Fibroblast of upper back skin (primary cell): ENCODE measurements at regions not wholly inside any gene's neighbourhood (a gene's known extent, or its start where the extent isn't known, plus 50 kb on each side); places are given as distances from the start of the nearest gene placed in this dataset.

Experiments used
- DNase-seq: peaks from one replicate; pipeline ENCODE4 v3.0.0-alpha.2; 2013

DNA sequence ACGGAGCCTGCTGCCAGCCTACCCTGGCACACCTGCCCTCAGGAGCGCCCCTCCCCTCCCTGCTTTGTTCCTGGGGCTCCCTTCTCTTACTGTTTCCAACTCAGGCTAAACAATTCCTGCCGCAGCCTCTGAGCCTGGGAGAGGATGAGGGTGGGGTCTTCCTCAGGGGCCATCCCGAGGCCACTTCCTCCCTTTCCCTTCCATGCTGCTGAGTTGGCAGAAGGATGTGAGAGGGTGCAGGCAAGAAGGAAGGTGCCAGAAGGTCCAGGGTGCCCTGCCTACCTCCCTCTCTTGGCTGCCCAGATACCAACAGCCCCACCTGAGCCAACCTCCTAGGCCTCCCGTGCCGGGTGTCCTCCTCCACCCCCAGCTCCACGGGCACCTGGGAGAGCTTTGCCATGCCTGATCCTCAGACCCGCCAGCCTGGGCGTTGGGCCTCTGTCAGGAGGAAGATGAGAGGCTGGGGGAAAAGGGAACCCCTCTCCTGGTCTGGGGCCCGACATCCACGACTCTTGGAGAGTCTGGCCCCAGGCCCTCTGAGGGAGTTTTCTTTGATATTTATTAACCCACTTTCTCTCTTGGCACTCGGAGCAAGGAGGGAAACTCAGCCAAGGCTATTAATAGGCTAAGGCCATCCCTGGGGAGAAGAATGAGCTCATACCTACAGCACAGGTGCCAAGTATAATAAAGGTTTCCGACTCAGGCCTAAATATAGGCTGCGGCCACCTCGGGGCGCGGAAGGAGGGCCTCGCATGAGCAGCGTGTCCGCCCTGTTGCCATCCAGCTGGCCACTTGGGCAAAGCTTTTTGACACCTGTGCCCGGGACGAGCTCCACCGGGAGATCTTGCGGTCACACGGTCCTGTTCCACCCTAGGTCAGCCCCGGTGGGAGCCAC, 232.0 kb downstream of the ENGASE start:
- DNase-seq, result no peak

DNA sequence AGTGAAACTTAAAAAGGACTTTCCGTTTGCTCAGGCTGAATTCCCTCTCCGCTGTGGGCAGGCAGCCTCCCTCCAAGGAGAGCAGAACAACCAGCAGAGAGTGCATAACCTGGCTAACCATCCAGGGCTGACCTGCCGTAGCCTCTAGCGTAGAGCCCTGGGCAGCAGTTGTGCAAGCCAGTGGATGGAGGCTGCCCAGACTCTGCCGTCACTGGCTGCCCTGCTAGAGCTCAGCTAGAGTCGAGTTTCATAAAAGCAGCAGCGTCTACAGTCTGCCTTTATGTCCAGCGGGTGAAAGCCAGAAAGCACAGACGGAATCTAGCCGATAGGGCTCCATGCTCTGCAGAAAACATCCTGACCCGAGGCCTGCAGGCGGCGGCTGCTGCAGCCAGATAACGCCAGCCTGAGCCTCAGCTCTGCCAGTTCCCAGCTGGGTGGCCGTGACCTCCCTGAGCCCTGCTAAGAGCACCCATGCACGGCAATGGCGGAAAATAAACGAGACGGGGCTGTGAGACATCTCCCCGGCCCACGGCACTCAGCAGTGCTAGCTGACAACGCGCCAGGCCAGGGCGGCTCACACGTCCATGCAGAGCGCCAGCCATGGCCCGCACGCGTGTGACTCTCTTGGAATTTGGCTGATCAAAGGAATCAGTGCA, 231.3 kb downstream of the ENGASE start:
- DNase-seq, result no peak

DNA sequence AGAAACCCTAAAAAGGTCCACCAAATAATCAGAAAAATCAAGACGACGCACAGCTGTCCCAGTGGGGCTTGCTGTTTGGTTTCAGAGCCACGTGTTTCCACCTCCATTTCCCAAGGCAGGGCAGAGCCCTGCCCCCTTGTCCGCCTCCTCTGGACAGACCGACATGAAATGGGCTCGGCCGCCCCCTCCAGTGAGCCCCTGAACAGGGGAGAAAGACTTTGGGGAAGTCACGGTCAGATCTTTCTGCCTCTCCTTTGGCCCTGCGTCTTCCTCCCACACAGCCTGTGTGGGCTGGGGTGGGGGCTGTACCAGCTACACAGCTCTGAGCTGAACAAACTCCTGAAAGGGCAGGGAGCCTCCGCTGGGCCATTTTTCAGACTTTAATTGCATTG, 230.7 kb downstream of the ENGASE start:
- DNase-seq, result no peak

DNA sequence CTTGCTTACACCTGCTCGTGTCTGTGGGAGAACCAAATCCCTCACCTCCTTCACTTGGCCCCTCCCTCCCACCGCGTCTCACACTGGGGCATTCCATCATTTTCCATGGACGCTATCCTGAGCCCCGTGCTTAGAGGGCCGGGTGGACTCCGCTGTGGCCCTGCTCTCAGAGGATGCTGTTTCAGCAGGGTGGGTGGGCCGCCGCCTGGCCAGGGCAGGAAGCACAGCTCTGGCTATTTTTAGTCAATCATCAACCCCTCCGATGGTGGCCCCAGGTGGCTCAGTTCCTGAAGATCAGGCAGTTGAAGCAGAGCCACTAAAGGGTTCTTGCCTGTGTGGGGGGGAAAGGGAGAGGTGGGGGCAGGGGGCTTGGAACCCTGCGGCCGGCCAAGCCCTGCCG, 230.3 kb downstream of the ENGASE start:
- DNase-seq, result no peak

DNA sequence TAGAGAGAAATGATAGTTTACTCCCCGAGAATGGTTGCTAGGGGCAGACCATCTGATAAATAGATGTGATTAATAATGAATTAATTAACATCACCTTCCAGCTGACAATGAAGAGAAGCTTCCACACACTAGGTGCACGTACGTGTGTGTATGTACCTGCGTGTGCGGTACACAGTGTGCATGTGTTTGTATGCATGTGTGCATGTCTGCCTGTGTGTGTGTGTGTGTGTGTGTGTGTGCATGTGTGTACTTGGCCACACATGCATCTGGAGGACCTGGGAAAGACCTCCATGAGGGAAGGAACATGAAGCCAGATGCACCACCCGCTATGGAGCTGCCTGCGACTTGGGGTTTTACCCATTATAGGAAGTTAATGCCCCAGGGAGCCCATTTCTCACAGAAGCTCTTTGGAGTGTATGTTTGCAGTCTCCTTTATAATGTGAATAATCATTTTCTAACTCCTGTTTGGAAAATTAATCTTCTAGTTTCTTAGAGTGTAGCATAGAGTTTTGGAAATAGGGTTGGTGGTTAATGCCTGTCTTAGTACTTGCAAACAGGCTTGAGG, 229.1 kb downstream of the ENGASE start:
- DNase-seq, result no peak

DNA sequence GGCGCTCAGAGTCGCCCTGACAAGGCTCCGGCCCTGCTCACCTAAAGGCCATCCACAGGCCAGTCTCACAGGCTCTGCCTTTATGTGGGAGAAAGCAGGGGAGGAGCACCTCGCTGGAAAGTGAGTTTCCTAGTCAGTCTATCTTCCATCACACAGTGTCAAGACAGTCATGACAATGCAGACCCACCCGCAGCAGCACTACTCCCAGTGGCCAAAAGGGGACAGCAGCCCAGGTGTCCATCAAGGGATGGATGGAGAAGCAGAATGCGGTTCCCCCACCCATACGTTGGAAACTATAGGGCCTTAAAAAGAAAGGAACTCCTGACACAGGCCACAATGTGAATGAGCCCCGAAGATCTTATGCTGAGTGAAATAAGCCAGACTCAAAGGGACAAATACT, 226.8 kb downstream of the ENGASE start:
- DNase-seq, result no peak

DNA sequence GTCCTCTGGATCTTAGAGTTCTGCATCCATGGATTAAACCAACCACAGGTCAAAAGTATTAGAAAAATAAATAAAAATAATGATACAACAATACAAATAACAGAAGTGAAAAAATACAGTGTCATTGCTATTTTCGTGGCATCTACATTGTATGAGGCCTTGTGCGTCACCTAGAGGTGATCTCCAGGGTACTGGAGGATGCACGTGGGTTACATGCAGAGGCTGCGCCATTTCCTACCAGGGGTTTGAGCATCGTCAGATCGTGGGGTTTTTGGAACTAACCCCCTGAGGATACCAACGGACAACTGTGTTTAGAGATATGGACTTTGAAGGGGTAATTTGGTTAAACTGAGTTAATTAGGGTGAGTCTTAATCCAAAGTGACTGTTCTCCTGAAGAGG, 224.7 kb downstream of the ENGASE start:
- no peak for DNase-seq

DNA sequence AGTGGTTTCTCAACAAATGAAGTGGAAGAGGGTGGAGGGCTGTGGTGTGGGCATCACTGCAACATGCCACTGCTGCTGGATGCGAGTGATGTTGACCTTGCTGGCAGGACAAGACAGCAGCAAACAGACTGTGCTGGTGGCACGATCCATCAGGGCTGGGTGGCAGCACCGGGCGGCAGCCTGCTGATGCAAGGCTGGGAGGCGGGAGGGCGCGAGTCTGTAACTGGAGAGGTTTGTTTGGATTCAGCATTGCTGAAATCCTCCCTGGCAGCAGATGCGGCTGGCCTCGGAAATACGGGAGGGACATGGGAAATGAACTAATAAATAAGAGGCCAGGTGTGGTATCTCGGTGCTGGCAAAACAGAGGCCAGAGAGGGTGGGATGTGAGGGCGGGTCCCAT, 224.2 kb downstream of the ENGASE start:
- no peak for DNase-seq

DNA sequence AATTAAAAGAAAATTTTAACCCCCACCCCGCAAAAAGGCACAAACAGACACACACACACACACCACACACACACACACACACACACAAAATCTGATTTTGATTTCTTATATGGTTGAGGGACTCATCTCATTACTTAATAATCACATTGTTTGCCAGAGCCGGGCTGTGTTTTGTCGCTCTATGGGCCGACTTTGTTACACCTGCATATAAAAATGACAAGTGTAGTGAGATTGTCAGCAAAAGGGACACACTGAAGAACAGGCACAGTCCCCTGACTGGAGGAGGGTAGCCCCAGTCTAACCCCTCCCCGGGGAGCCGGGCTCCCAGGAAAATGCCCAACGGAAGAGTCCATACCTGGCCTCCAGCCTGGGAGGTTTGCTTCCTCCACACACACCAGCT, 221.6 kb downstream of the ENGASE start:
- no peak for DNase-seq

DNA sequence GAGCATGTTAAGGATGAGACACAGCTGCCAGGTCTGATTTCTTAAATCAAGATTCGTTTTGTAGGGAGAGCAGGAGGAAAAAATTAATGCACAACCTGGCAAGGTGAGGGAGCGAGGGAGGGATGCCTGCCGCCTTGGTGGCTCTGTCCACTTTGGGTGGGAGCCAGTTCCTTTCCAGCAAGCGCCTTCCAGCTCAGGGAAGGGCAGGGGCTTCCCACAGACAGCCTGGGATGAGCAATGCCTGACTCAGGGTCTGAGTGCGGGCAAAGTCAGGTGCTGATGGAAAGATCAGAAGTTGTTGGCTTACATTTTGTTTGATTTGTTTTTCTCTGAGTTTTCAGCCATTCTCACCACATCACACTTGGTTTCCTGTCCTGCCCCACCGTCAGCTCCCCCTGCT, 220.7 kb downstream of the ENGASE start:
- DNase-seq, result no peak

DNA sequence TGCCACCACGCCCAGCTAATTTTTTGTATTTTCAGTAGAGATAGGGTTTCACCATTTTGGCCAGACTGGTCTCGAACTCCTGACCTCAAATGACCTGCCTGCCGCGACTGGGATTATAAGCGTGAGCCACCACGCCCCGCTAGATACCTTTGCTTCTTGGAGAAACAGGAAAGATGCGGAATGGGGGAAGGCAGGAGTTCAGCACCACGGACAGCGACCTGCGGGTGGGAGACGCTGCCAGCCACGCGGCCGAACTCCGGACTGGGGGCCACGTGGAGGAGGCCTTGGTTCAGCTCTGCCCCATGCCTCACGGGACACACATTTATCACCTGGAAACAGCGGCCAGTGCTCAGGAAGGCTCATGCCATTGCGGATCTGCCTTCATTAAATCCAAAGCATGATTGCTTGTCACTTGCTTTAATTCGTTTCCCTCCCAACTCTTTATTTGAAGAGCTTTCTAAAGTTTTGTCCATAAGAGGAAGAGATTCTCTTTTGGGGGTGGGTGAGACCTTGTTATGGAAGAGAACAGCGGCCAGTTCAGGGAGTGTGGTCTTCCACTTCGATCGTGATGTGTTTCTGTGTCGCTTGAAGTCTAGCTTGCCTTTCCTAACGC, 219.9 kb downstream of the ENGASE start:
- peak; percentile 46 for DNase-seq

DNA sequence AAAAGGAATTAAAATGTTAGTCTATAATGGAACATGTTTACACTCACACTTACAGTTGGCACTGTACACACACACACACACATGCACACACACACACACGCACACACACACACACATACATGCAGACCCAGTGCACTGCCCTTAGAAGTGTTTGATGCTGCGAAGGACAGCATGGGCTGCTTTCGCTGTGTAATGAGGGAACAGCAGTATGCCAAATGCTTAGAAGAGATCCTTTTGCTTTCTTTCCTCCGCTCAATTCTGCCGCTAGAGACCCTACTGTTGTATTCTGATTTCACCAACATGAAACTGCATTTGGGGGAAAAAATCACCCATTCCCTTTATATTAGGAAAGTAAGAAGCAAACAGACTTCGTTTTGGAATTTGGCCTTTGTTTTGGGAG, 217.9 kb downstream of the ENGASE start:
- DNase-seq, result no peak

DNA sequence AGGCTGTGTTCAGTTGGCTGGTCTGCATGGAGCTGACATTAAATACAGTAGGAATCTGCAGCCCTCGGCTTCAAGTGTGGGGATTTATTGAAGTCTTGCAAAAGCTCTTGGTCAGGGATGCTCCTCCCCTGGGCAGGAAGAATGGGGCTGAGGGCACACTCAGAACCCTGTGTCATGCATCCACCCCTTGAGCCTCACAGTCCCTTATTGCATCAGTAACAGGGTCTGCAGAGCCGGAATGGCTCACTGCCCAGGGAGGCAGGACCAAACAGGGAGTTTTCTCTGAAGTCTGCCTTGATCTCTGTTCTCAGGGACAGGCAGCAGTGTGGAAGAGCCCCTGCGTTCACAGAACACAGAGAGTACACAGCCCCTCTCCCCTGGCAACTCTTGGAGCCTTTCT, 216.8 kb downstream of the ENGASE start:
- no peak for DNase-seq

DNA sequence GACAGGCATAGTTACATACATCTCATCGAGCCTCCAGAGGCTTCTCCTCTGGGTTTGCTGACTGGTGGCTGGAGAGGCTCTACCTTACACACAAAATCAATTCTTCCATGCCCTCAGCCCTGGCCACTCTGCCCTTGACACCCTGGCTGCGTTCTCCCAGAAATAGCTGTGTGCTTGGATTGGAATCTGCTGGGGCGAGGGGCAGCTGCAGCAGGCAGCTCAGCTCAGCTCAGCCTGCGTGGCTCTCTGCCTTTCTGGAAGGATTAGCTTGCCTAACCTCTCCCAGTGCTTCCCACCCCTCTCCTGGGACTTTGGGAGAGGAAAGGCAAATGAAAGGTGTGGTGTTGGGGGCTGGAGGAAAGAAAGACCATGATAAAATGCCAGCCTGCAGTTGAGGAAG, 216.1 kb downstream of the ENGASE start:
- no peak for DNase-seq

DNA sequence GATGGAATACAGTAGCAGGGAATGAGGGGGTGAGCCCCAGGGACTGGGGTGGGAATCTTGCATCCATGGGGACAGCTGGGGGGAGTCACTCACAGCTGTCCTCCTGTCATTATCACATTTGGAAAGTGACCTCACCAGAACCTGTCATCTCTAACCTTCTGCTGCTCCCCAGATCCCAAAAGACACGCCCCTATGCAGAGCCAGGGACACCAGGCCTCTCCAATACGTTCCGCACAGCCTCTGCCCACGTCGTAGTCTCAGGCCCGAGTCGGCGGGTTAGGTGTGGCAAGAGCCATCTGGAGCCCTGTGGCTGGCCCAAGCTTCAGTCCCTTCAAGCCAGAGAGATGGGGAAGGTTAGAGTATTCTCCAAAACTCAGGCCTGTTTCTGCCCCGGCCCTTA, 214.3 kb downstream of the ENGASE start:
- DNase-seq, result no peak

DNA sequence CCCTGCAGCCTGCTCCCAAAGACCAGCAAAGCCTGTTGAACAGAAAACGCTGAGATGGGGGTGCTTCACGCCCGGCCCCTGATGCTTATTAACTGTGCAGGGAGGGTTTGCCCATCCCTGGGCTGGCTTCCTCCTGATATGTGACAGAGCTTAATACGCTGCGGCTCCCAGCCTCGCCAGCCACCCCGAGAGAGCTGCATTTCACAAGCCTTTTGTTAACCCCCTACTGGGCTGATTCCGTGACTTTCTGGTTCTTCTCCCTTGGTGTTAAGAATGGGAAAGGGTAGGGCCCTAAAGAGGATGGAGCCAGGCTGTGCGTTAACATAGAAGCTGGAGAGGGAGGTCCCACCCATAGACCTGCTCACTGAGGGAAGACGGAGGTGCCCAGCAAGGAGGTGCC, 211.8 kb downstream of the ENGASE start:
- DNase-seq, result no peak

DNA sequence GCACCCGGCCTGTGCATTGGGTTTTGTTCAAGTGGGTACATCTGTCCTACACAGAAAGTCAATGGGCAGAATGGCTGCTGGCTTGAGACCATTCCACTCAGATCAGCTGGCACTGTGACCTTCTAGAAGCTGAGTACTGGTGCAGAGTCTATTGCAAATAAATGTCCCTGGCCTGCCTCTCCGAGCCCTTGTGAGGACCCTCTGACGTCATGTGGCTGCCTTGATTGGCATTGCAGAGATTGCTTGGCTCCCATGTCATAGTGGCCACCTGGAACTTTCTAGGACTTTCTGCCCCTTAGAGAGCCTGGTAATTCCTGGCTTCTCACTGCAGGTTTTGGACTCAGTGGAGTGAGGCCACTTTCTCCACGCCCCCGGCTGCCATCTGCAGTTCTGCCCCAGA, 211.3 kb downstream of the ENGASE start:
- no peak for DNase-seq

DNA sequence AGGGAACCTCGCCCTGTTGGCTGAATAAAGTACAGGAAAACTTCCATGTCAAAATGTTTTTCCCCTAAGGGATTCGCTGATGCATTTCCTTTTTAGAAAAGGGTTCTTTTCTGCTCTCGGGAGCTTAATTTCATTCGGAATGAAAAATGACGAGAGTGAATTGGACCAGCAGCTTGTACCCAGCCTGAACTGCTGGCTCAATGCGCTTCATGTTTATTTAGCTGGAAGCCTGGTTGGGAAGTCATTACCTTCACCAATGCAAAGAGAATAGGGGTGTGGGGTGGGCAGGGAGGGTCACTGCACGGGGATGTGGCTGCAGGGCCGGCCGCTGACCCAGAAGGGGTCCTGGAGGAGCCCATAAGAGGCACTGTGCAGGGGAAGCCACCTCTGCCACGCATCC, 207.7 kb downstream of the ENGASE start:
- DNase-seq, result no peak

DNA sequence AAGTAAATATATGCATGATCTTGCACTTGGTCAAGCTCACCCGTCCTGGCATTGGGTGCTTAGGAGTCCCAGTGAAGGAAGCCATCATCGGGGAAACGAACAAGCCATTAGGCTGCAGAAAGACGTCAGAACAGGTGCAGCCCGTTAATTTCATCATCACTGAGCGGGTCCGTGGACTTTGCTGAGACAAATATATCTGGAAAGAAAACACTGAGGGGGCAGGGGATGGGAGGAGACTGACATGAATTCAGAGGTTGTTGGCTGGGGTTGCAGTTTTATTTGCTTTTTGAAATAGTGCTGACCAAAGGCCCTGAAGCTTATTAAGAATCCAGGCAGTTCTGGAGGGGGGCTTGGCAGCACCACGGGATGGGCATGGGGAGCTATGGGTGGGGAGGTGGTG, 207.2 kb downstream of the ENGASE start:
- DNase-seq, result no peak

DNA sequence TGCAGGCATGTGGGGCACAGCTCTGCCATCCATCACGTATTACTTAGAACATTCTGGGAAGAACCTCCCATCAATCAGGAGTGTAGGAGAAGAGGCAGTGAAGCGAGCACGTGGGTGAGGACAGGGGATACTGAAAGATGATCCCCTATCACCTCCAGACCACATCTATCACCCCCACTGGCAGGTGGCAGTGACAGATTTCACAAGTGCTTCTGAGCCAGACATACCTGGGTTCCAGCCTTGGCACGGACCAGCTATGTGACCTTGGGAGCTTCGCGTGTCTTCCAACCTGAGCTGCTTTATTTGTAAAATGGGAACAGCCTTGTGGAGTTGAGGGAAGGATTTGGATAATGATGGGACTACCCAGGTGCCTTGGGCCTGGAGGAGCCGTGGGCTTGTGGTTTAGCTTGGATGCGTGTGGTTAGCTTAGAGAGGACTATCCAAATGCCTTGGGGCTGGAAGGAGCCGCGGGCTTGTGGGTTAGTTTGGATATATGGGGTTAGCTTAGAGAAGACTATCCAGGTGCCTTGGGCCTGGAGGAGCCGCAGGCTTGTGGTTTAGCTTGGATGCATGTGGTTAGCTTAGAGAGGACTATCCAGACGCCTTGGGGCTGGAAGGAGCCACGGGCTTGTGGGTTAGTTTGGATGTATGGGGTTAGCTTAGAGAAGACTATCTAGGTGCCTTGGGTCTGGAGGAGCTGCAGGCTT, 206.4 kb downstream of the ENGASE start:
- no peak for DNase-seq

DNA sequence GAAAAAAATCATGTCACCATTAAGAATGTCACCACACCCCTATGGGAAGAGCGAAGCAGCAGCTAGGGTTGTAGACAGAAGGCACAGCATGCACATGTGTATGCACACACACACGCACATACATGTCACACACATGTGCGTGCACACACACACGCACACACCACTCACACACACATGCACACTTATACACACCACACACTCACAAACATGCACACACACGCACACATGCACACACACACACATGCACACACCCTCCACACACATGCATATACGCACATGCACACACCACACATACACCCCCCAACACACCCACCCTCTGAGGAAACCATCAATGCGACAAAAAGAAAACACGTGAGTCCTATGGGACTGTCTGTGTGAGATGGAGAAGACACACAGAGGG, 205.4 kb downstream of the ENGASE start:
- no peak for DNase-seq

DNA sequence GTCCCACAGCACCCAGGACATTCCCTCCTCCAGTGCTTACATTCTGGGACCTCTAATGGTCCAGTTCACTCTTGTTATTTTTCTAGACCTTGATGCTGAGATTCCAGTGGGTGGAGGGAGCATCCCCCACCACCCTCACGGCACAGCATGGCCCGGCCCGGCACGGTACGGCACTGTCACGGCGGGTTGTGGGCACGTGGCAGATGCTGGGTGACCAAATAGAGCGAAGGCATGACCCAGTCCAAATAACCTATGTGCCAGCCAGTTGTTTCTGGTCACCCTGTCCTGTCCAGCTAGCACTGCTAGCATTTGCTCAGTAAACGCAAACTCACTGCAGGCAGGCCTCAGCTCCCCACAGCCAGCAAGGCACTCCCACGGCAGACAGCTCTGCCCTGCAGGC, 204.7 kb downstream of the ENGASE start:
- no peak for DNase-seq

DNA sequence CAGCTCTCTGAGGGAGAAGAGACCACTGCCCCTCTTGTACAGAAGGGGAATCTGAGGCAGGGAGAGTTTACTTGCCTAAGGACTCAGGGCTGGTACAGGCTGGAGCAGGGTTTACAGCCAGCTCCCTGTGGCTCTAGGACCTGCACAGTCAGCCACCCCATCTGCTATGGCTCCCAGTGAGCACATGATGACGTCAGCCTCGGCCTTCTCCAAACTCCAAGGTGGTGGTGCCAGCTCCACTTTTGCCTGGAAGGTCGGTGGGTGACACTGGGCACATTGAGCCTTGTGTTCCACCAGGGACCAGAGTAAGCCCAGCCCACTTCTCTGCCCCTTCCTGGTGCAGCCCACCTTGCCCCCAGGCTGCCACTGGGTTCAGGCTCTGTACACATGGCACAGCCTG, 202.2 kb downstream of the ENGASE start:
- DNase-seq, result no peak
